HepG2 (cell line): ENCODE measurements at regions not wholly inside any gene's neighbourhood (a gene's known extent, or its start where the extent isn't known, plus 50 kb on each side); places are given as distances from the start of the nearest gene placed in this dataset.

Experiments used
- ARID5B ChIP-seq: IDR thresholded peaks from 2 replicates; pipeline ENCODE4 v1.4.0; 2020; ENCODE audit warnings: mild to moderate bottlenecking, missing genetic modification reagents
- ATF2 ChIP-seq: sonication (generic); formaldehyde crosslinking; IDR thresholded peaks from 2 replicates; pipeline ENCODE4 v1.4.0; 2020; ENCODE audit warnings: missing genetic modification reagents
- CBX5 ChIP-seq: sonication (generic); formaldehyde crosslinking; IDR thresholded peaks from 2 replicates; pipeline ENCODE4 v1.4.0; 2020; ENCODE audit warnings: missing genetic modification reagents, borderline replicate concordance
- CEBPB ChIP-seq: IDR thresholded peaks from 2 replicates; pipeline ENCODE4 v1.6.1; 2011; ENCODE audit warnings: low read depth, low read length, improper control_type of control experiment, borderline replicate concordance
- DZIP1 ChIP-seq: sonication (generic); formaldehyde crosslinking; IDR thresholded peaks from 2 replicates; pipeline ENCODE4 v1.5.0; 2020; ENCODE audit warnings: mild to moderate bottlenecking, missing genetic modification reagents
- MAFK ChIP-seq, 2 experiments: IDR thresholded peaks in 1 of 2; conservative IDR thresholded peaks in 1 of 2; 2 replicates each; pipeline ENCODE4 v1.6.1; 2011; ENCODE audit warnings: improper control_type of control experiment in 2 of 2, low read length in 2 of 2
- PAF1 ChIP-seq: IDR thresholded peaks from 2 replicates; pipeline ENCODE4 v1.6.1; 2016; ENCODE audit warnings: missing genetic modification reagents, missing compliant biosample characterization
- PREB ChIP-seq: sonication (generic); formaldehyde crosslinking; IDR thresholded peaks from 2 replicates; pipeline ENCODE4 v1.4.0; 2020; ENCODE audit warnings: missing genetic modification reagents
- RBFOX2 ChIP-seq: fragments of 200-400 bp; formaldehyde crosslinking; IDR thresholded peaks from 2 replicates; pipeline ENCODE4 v1.6.1; 2017; ENCODE audit warnings: low read depth, mild to moderate bottlenecking, low read length
- SMARCC2 ChIP-seq: fragments of 450-650 bp; IDR thresholded peaks from 2 replicates; pipeline ENCODE4 v1.6.1; 2017; ENCODE audit warnings: antibody characterized with exemption, mild to moderate bottlenecking
- TAF1 ChIP-seq: sonication (generic); formaldehyde crosslinking; IDR thresholded peaks from 2 replicates; pipeline ENCODE4 v1.4.0; 2020; ENCODE audit warnings: missing genetic modification reagents
- THAP9 ChIP-seq: sonication (generic); formaldehyde crosslinking; IDR thresholded peaks from 2 replicates; pipeline ENCODE4; 2020; ENCODE audit warnings: missing genetic modification reagents, mild to moderate bottlenecking, borderline replicate concordance
- ZBTB3 ChIP-seq: sonication (generic); formaldehyde crosslinking; IDR thresholded peaks from 2 replicates; pipeline ENCODE4 v1.4.0; 2020; ENCODE audit warnings: low read depth, mild to moderate bottlenecking, moderate library complexity, missing genetic modification reagents, borderline replicate concordance
- ZNF224 ChIP-seq: sonication (generic); formaldehyde crosslinking; IDR thresholded peaks from 2 replicates; pipeline ENCODE4 v1.5.0; 2020; ENCODE audit warnings: mild to moderate bottlenecking, missing genetic modification reagents
- ZNF660 ChIP-seq: sonication (generic); formaldehyde crosslinking; IDR thresholded peaks from 2 replicates; pipeline ENCODE4 v1.5.1; 2020; ENCODE audit warnings: mild to moderate bottlenecking, low read depth, missing genetic modification reagents, borderline replicate concordance
- ZNF746 ChIP-seq: sonication (generic); formaldehyde crosslinking; IDR thresholded peaks from 2 replicates; pipeline ENCODE4 v1.8.0; 2022; ENCODE audit warnings: mild to moderate bottlenecking, missing genetic modification reagents

GRCh38 chr11:86740628-86741483 lies 59.5 kb upstream of the PRSS23 start (continued):
- TF ChIP-seq DZIP1: no peak
- TF ChIP-seq TAF1 (CRISPR knock-in tag): no peak
- no peak for TF ChIP-seq ZNF224
- TF ChIP-seq CEBPB: 0 out of 2 replicates have a peak, but pooled peaks have one; percentile 24
- TF ChIP-seq CBX5: no peak
- no peak for TF ChIP-seq PAF1 (CRISPR knock-in tag)
- no peak for TF ChIP-seq ZBTB3 (CRISPR knock-in tag)
- peak; percentile 62 to 80 for TF ChIP-seq MAFK (conservative IDR thresholded peaks at IDR 0.05 in 1 of 2, IDR thresholded peaks at IDR 0.05 in 1 of 2; ENCODE audit: low read length in 2 of 2)
- TF ChIP-seq RBFOX2: no peak
- TF ChIP-seq SMARCC2: no peak
- TF ChIP-seq THAP9 (CRISPR knock-in tag): no peak
- TF ChIP-seq PREB (CRISPR knock-in tag): no peak
- TF ChIP-seq ATF2: no peak
- TF ChIP-seq ZNF746: no peak
- TF ChIP-seq ARID5B (CRISPR knock-in tag): peak; percentile 57
- TF ChIP-seq ZNF660 (CRISPR knock-in tag): no peak
